ENCODE measurements at regions not wholly inside any gene's neighbourhood (a gene's known extent, or its start where the extent isn't known, plus 50 kb on each side); places are given as distances from the start of the nearest gene placed in this dataset.
A peak's percentile ranks its signal among the peaks of the same experiment; 100 is the strongest.

GRCh38 chr6:170091000-170091638 lies 199.8 kb downstream of the DLL1 start:
- Histone ChIP-seq H2AFZ (ENCODE audit: low read length) (no peak overlapping the region), H3K23ac (ENCODE audit: insufficient read length) (no peak overlapping the region), H3K23me2 (ENCODE audit: low read depth, low read length) (peaks cover 5% of the 10 kb centered on the region; the same call in 1 of the 2 replicates), H2AK5ac (ENCODE audit: low read depth, low read length) (no peak overlapping the region), H3K79me1 (ENCODE audit: low read depth, low read length) (no peaks in the 10 kb centered on the region; the same call in 1 of the 2 replicates), H3K79me2 (ENCODE audit: control insufficient read depth in 1 of 2, insufficient read depth in 2 of 2, low read length in 2 of 2) (no peaks in the 10 kb centered on the region), H3K27ac (ENCODE audit: low read depth, low read length) (no peak overlapping the region), H3K4me3 (ENCODE audit: extremely low read depth in 1 of 4, insufficient read depth in 2 of 4, low read depth in 3 of 4, low read length in 4 of 4) (no peak overlapping the region), H2BK5ac (ENCODE audit: low read depth, low read length) (no peak overlapping the region), H4K8ac (ENCODE audit: extremely low read depth, insufficient read depth, low read length) (peak overlapping the region; percentile 68; the same call in 1 of the 2 replicates), H4K91ac (replicated peaks; ENCODE audit: insufficient read length, low read length) (no peak overlapping the region), H2BK12ac (ENCODE audit: low read depth, low read length) (no peak overlapping the region), H3K4me2 (ENCODE audit: insufficient read depth in 1 of 2, low read depth in 2 of 2, low read length in 2 of 2) (no peak overlapping the region), H3K27me3 (replicated peaks in 1 of 4; ENCODE audit: control insufficient read depth in 3 of 4, extremely low read depth in 1 of 4, insufficient read depth in 3 of 4, low read length in 3 of 4) (no peaks in the 10 kb centered on the region), H3K4me1 (replicated peaks in 1 of 4; ENCODE audit: control insufficient read depth in 3 of 4, insufficient read depth in 4 of 4, low read length in 3 of 4) (no peaks in the 10 kb centered on the region; a peak in 1 of 7 replicates), H4K5ac (ENCODE audit: insufficient read length, low read depth, low read length) (no peak overlapping the region), H3K18ac (ENCODE audit: extremely low read depth, low read length) (no peak overlapping the region), H3K9me3 (ENCODE audit: insufficient read depth in 2 of 2, low read depth in 1 of 2, low read length in 1 of 2) (no peaks in the 10 kb centered on the region; a peak in 1 of 4 replicates), H3K9ac (replicated peaks in 1 of 4; ENCODE audit: extremely low read depth in 1 of 4, low read depth in 3 of 4, low read length in 3 of 4) (no peak overlapping the region), H2BK20ac (ENCODE audit: low read length) (no peak overlapping the region), H2BK120ac (replicated peaks; ENCODE audit: low read depth, low read length) (no peak overlapping the region), H2BK15ac (ENCODE audit: low read length) (no peak overlapping the region), H4K20me1 (replicated peaks in 1 of 2; ENCODE audit: control insufficient read depth in 1 of 2, insufficient read depth in 2 of 2, low read length in 2 of 2) (no peaks in the 10 kb centered on the region), H3K4ac (replicated peaks; ENCODE audit: insufficient read length, low read depth, low read length) (no peak overlapping the region), H3K14ac (ENCODE audit: insufficient read length) (no peak overlapping the region), H3K36me3 (ENCODE audit: control insufficient read depth in 2 of 4, insufficient read depth in 4 of 4, low read length in 3 of 4) (no peaks in the 10 kb centered on the region), H3K56ac (replicated peaks; ENCODE audit: insufficient read length, low read depth, low read length) (no peak overlapping the region)
- POLR2A ChIA-PET (ENCODE audit: partially characterized antibody) = no interaction called here
- no peak for FAIRE-seq
- WGBS, 2 experiments (ENCODE audit: extremely low coverage in 1 of 2, insufficient coverage in 1 of 2, insufficient read length in 1 of 2, insufficient replicate concordance in 2 of 2, low coverage in 1 of 2, low lambda C conversion rate in 2 of 2, missing lambda C conversion rate in 1 of 2) = 93% methylated on average over 17 of the region's 18 CpGs; no CpG with 5 or more reads in 1 of the 2 experiments
- CTCF ChIA-PET (ENCODE audit: partially characterized antibody) = interaction anchor here (1.1 kb wide), 1 partner anchor 361 kb away, joined by 3 read pairs; no protein-coding TSS in a partner anchor
- peak in 1 of 2 experiments; percentile 23 for DNase-seq (ENCODE audit: low read depth in 1 of 2, low spot score in 2 of 2)
- TF ChIP-seq RAD21 (IDR thresholded peaks at IDR 0.05 in 1 of 2, conservative IDR thresholded peaks at IDR 0.05 in 1 of 2; ENCODE audit: low read depth in 2 of 2, low read length in 2 of 2) (no peak), KDM5A (IDR thresholded peaks at IDR 0.05; ENCODE audit: low read length) (no peak), CBX5 (IDR thresholded peaks at IDR 0.05; ENCODE audit: low read depth, low read length) (no peak), BACH1 (IDR thresholded peaks at IDR 0.05; ENCODE audit: low read length) (no peak), SP2 (IDR thresholded peaks at IDR 0.05; ENCODE audit: low read length) (no peak), EGR1 (IDR thresholded peaks at IDR 0.05; ENCODE audit: borderline replicate concordance, low read depth, low read length) (no peak), NRF1 (IDR thresholded peaks at IDR 0.05; ENCODE audit: low read depth, low read length) (no peak), PHF8 (conservative IDR thresholded peaks at IDR 0.05; ENCODE audit: low read depth, low read length) (no peak), CTBP2 (IDR thresholded peaks at IDR 0.05; ENCODE audit: borderline replicate concordance, insufficient read depth, insufficient read length, low read length) (no peak), SIRT6 (IDR thresholded peaks at IDR 0.05; ENCODE audit: low read length) (no peak), HDAC2 (IDR thresholded peaks at IDR 0.05; ENCODE audit: borderline replicate concordance in 1 of 2, low read depth in 2 of 2, low read length in 2 of 2) (no peak)

Measured in H1 (cell line).